ENCODE measurements at regions not wholly inside any gene's neighbourhood (a gene's known extent, or its start where the extent isn't known, plus 50 kb on each side); places are given as distances from the start of the nearest gene placed in this dataset.

- TF ChIP-seq, protein P1, sequence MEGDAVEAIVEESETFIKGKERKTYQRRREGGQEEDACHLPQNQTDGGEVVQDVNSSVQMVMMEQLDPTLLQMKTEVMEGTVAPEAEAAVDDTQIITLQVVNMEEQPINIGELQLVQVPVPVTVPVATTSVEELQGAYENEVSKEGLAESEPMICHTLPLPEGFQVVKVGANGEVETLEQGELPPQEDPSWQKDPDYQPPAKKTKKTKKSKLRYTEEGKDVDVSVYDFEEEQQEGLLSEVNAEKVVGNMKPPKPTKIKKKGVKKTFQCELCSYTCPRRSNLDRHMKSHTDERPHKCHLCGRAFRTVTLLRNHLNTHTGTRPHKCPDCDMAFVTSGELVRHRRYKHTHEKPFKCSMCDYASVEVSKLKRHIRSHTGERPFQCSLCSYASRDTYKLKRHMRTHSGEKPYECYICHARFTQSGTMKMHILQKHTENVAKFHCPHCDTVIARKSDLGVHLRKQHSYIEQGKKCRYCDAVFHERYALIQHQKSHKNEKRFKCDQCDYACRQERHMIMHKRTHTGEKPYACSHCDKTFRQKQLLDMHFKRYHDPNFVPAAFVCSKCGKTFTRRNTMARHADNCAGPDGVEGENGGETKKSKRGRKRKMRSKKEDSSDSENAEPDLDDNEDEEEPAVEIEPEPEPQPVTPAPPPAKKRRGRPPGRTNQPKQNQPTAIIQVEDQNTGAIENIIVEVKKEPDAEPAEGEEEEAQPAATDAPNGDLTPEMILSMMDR (IDR thresholded peaks at IDR 0.05) = no peak
- TF ChIP-seq POLR2A (IDR thresholded peaks at IDR 0.05) = no peak
Observed at GRCh38 chr4:105036991-105037390, 109.7 kb upstream of the TET2 start.
